GM12875 (cell line): ENCODE measurements at regions not wholly inside any gene's neighbourhood (a gene's known extent, or its start where the extent isn't known, plus 50 kb on each side); places are given as distances from the start of the nearest gene placed in this dataset.

Experiments
- H3K4me3 ChIP-seq: one replicate; pipeline ENCODE4 v1.5.1; 2011; ENCODE audit warnings: low read depth, low read length, control low read depth
- TF ChIP-seq, protein P1 (sequence below): IDR thresholded peaks from 2 replicates; pipeline ENCODE4 v1.5.1; 2011; ENCODE audit warnings: low read depth, mild to moderate bottlenecking, control low read depth, inconsistent platforms, low read length, moderate library complexity, borderline replicate concordance; ENCODE audit not compliant: insufficient read depth

DNA sequence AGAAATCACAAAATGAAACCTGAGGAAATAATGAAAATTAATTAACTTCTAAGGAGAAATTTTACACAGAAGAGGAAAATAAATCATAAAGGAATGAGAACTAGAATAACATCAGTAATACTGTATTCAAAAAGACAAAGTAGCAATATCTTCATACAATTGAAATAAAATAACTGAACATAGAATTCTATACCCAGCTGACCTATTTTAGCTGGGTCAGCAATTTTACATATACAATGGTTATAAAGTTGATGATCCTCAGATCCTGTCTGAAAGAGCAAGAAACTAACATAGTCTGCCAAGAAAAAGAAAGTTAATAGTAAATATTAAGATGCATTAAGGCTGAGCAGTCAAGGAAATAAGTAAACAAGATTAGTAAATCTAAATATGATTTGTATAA, 93.0 kb upstream of the P3H2 start:
- TF ChIP-seq, protein P1, sequence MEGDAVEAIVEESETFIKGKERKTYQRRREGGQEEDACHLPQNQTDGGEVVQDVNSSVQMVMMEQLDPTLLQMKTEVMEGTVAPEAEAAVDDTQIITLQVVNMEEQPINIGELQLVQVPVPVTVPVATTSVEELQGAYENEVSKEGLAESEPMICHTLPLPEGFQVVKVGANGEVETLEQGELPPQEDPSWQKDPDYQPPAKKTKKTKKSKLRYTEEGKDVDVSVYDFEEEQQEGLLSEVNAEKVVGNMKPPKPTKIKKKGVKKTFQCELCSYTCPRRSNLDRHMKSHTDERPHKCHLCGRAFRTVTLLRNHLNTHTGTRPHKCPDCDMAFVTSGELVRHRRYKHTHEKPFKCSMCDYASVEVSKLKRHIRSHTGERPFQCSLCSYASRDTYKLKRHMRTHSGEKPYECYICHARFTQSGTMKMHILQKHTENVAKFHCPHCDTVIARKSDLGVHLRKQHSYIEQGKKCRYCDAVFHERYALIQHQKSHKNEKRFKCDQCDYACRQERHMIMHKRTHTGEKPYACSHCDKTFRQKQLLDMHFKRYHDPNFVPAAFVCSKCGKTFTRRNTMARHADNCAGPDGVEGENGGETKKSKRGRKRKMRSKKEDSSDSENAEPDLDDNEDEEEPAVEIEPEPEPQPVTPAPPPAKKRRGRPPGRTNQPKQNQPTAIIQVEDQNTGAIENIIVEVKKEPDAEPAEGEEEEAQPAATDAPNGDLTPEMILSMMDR: no peak
- no peak overlapping the region for H3K4me3 ChIP-seq

DNA sequence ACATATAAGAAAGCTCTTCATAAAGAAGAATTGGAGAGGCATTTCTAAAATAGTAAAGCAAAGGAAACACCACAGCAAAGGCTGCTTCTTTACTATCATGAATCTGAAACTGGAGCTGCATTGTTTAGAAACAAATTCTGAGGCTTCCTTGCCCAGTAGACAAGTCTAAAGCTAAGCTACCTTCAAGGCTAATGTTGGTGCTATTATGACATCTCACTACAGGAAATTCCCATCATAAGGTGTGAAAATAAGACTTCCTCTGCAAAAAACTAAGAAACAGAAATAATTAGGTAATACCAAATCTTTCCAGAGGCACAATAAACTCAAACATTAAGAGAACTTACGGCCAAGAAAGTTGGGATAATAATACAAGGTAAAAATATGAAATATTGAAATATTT, 89.9 kb upstream of the P3H2 start:
- TF ChIP-seq, protein P1: no peak
- H3K4me3 ChIP-seq: no peak overlapping the region

DNA sequence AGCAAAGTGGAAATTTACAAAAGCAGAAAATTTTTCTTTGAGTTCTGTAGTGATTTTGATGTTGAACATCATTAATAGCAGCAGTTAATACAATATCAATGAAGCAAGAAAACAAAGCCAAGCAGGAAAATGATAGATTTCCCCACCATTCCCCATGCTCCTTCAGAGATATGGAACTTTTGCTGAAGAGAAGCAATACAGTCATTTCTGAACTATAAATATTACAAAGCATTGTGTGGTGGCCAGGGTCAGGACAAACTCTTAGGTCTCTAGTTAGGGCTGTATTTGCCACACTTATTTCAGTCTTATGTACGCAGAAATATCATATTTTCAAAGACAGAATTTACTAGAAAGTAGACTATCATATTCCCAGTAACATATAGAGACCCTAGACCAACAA, 88.8 kb upstream of the P3H2 start:
- TF ChIP-seq, protein P1: no peak
- H3K4me3 ChIP-seq: no peak overlapping the region

DNA sequence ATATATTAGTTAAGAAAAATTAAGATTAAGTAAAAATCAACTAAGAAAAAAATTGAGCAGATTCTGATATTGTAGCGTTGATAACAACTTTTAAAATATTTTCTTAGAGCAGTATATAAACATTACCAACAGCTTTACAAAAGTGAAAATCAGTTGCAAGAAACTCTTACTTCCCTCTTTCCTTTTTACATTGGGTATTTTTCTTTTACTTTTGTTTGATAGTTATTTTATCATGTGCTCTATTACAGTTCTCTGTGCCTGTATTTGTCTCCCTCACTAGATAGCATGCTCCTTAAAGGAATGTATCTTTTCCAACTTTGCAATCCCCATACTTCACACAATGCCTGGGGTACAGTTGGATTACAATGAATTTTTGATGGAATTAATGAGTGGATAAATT, 87.5 kb upstream of the P3H2 start:
- no peak overlapping the region for H3K4me3 ChIP-seq
- TF ChIP-seq, protein P1: no peak

DNA sequence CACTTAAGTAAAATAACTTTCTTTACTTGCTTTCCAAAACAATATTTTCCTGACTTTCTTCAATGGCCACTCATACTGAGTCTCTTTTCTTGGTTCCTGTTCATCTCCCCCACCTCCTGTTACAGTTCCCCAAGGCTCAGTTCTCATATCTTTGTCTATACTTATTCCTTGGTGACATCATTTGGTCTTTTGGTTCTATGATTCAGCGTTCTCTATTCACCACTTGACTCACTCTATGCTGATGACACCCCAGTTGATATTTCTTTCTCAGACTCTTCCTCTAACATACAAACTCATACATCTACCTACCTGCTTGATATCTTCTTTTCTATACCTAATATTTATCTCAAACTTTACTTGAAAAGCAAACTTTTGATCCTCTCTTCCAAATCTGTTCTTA, 85.0 kb upstream of the P3H2 start:
- no peak overlapping the region for H3K4me3 ChIP-seq
- TF ChIP-seq, protein P1: no peak

DNA sequence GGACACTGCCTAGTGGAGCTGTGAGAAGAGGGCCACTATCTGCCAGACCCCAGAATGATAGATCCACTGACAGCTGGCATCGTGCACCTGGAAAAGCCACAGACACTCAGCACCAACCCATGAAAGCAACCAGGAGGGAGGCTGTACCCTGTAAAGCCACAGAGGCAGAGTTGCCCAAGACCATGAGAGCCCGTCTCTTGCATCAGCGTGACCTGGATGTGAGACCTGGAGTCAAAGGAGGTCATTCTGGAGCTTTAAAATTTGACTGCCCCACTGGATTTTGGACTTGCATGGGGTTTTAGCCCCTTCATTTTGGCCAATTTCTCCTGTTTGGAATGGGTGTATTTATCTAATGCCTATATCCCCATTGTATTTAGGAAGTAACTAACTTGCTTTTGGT, 83.5 kb upstream of the P3H2 start:
- no peak overlapping the region for H3K4me3 ChIP-seq
- TF ChIP-seq, protein P1: no peak

DNA sequence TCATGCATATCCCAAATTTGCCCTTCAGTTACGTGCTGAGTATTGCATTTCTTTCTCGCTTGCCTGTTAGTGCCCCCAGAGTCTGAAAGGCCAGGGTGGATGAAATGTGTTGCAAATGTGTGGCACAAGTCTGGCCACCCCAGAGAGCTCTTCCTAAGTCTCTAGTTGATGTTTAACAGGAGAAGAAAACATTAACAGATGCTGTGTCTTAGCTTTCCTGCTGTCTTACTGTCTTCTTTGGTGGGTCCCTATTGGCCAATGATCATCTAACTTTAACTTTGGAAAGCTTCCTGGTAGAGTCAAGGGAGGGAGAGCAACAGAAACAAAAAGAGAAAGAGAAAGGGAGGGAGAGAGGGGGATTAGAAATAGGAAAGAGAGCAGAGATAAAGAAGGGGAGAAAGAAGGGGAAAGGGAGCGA, 76.7 kb upstream of the P3H2 start:
- TF ChIP-seq, protein P1: no peak
- H3K4me3 ChIP-seq: no peak overlapping the region
